ENCODE measurements at regions not wholly inside any gene's neighbourhood (a gene's known extent, or its start where the extent isn't known, plus 50 kb on each side); places are given as distances from the start of the nearest gene placed in this dataset.
"Not testable (repeated sequence)": the region's sequence is repeated elsewhere in the genome, so short reads cannot be mapped to it uniquely, and the experiment has no call there.

- 15% methylated on average over 1 of the region's 1 CpG; no CpG with 5 or more reads in 1 of the 2 donors for WGBS, 2 donors (ENCODE audit: low coverage in 1 of 2)
- no peaks in the 10 kb centered on the region for H3K4me1 ChIP-seq
- H3K9me3 ChIP-seq: no peaks in the 10 kb centered on the region
- H3K27me3 ChIP-seq: no peaks in the 10 kb centered on the region
- TF ChIP-seq POLR2A (IDR thresholded peaks at IDR 0.05): no peak
- TF ChIP-seq EP300 (IDR thresholded peaks at IDR 0.05): no peak
- no peak overlapping the region for H3K4me3 ChIP-seq
- ATAC-seq: no peak
- H3K36me3 ChIP-seq: no peaks in the 10 kb centered on the region
- H3K27ac ChIP-seq: no peak overlapping the region
These were observed 59.2 kb upstream of the SLC39A8 start for GRCh38 chr4:102404431-102404969.

- ATAC-seq: no peak
- 82 to 84% methylated on average over 1 to 3 of the region's 3 CpGs for WGBS, 2 donors (ENCODE audit: low coverage in 1 of 2)
- Histone ChIP-seq H3K4me3 (no peak overlapping the region), H3K36me3 (no peaks in the 10 kb centered on the region), H3K27ac (no peak overlapping the region), H3K4me1 (no peaks in the 10 kb centered on the region), H3K27me3 (no peaks in the 10 kb centered on the region), H3K9me3 (no peaks in the 10 kb centered on the region)
- TF ChIP-seq EP300 (IDR thresholded peaks at IDR 0.05) (no peak), CTCF (IDR thresholded peaks at IDR 0.05) (no peak), POLR2AphosphoS5 (IDR thresholded peaks at IDR 0.05) (no peak), POLR2A (IDR thresholded peaks at IDR 0.05) (no peak)
These were observed 60.6 kb upstream of the SLC39A8 start for GRCh38 chr4:102405821-102406401.

- ATAC-seq, H3K9me3 ChIP-seq, H3K4me1 ChIP-seq, H3K27me3 ChIP-seq, H3K27ac ChIP-seq, H3K4me3 ChIP-seq, H3K36me3 ChIP-seq: not testable (repeated sequence)
- WGBS, 2 donors (ENCODE audit: low coverage in 1 of 2): 63% methylated on average over 1 of the region's 1 CpG; no CpG with 5 or more reads in 1 of the 2 donors
These were observed 65.6 kb upstream of the SLC39A8 start for GRCh38 chr4:102410884-102411283.

- no peak overlapping the region for H3K4me3 ChIP-seq
- 62 to 71% methylated on average over 1 of the region's 1 CpG for WGBS, 2 donors (ENCODE audit: low coverage in 1 of 2)
- no peaks in the 10 kb centered on the region for H3K9me3 ChIP-seq
- no peak for TF ChIP-seq CTCF (IDR thresholded peaks at IDR 0.05)
- no peak for TF ChIP-seq POLR2A (IDR thresholded peaks at IDR 0.05)
- no peak for TF ChIP-seq EP300 (IDR thresholded peaks at IDR 0.05)
- no peak for TF ChIP-seq POLR2AphosphoS5 (IDR thresholded peaks at IDR 0.05)
- H3K27me3 ChIP-seq: no peaks in the 10 kb centered on the region
- ATAC-seq: no peak
- H3K36me3 ChIP-seq: no peaks in the 10 kb centered on the region
- H3K4me1 ChIP-seq: no peaks in the 10 kb centered on the region
- H3K27ac ChIP-seq: no peak overlapping the region
These were observed 66.1 kb upstream of the SLC39A8 start for GRCh38 chr4:102411408-102411807.

GRCh38 chr4:102416765-102417164, 71.5 kb upstream of the SLC39A8 start:
- H3K4me3 ChIP-seq: no peak overlapping the region
- ATAC-seq: no peak

More at GRCh38 chr4:102416765-102417164, 71.5 kb upstream of the SLC39A8 start:
- no peak for TF ChIP-seq POLR2A (IDR thresholded peaks at IDR 0.05)
- TF ChIP-seq POLR2AphosphoS5 (IDR thresholded peaks at IDR 0.05): no peak
- TF ChIP-seq EP300 (IDR thresholded peaks at IDR 0.05): no peak
- TF ChIP-seq CTCF (IDR thresholded peaks at IDR 0.05): no peak
- Histone ChIP-seq H3K9me3 (no peaks in the 10 kb centered on the region), H3K27me3 (no peaks in the 10 kb centered on the region), H3K4me1 (no peaks in the 10 kb centered on the region), H3K36me3 (no peaks in the 10 kb centered on the region), H3K27ac (no peak overlapping the region)

All from gastroesophageal sphincter (tissue), 4 donors.